ENCODE measurements at regions not wholly inside any gene's neighbourhood (a gene's known extent, or its start where the extent isn't known, plus 50 kb on each side); places are given as distances from the start of the nearest gene placed in this dataset. TPM values are rescaled to one million over a fixed set of nuclear protein-coding genes. Genes with fewer than 3 reads are reported as not detected.

DNA sequence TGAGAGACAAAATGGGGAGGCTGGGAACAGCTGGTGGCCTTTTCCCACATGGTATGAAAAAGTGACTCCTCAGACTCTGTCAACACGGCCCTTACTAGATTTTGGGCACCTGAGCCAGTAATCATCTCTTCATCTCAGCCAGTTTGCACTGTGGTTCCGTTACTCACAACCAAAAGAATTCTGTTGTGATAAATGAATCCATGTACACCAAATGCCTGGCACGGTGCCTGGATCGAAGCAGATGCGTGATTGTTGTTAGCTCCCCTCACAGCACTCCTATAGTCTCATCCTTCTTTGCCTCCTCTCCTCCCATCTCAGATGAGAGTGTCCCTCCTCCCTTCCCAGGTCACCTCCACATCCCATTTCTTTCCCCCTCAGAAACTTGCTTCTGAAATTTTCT lies 57.9 kb upstream of the GJB5 start:
- ATAC-seq (ENCODE audit: poor library complexity) (no peak), DNase-seq (no peak)
- intact Hi-C loops (cut with DNase I): no loop called here

DNA sequence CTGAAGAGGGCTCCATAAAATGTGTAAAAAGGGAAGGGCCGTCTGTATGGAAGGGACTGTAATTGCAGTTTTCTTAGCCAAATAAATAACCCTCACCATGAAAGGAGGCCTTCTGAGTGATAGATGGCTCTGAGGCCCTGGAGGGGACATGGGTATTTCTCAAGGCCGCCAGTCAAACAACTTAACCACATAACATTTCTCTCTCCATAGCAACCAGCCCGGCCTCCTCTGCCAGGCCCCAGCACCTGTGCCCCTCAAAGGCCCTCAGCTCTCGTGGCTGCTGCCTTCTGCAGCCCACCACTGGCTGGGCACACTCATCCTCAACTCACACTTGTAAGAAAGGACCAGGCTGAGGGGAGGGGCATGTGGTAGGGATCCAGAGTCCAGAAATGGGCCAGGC lies 57.0 kb upstream of the GJB5 start:
- DNase-seq: no peak
- intact Hi-C loops (cut with DNase I): no loop called here
- no peak for ATAC-seq (ENCODE audit: poor library complexity)

DNA sequence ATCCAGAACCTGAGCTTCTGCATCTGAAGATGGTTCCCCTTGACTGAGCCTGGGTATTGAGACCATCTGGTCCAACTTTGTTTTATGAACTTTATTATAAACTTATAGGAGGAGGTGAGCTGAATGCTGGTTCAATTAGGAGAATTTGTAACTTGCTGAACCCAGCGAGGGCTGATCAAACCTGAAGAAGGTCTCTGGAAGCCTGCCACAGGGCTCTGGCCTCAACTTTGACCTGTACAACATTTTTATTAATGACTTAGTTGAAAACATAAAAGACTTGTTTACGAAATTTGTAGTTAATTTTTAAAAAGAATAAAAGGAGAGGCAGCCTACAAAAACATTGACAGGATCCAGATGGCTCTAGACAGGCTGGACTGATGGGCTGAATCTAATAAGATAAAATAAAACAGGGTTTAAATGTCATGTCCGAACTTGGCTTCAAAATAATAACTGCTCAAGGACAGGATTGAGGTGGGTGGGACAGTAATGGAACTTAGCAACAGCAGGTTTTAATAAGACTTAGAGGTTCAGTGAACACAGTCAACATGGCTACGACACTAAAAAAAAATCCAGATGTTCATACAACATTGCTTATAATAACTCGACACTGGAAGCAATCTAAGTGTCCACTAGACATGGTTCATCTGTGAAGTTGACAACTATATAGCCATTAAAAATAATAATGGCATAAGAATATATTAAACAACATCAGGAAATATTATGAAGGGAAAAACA lies 53.4 kb upstream of the GJB5 start:
- ATAC-seq (ENCODE audit: poor library complexity): no peak
- intact Hi-C loops (cut with DNase I): no loop called here

More for the DNA sequence above, 53.4 kb upstream of the GJB5 start:
- no peak for DNase-seq

Small RNAs in the stretch of these regions (microRNA-seq; reads per million reads assigned to microRNA genes)
- not detected for gene MIR552

Data from Right ventricle myocardium superior (tissue), 1 donor.